ENCODE measurements at regions not wholly inside any gene's neighbourhood (a gene's known extent, or its start where the extent isn't known, plus 50 kb on each side); places are given as distances from the start of the nearest gene placed in this dataset.

DNA sequence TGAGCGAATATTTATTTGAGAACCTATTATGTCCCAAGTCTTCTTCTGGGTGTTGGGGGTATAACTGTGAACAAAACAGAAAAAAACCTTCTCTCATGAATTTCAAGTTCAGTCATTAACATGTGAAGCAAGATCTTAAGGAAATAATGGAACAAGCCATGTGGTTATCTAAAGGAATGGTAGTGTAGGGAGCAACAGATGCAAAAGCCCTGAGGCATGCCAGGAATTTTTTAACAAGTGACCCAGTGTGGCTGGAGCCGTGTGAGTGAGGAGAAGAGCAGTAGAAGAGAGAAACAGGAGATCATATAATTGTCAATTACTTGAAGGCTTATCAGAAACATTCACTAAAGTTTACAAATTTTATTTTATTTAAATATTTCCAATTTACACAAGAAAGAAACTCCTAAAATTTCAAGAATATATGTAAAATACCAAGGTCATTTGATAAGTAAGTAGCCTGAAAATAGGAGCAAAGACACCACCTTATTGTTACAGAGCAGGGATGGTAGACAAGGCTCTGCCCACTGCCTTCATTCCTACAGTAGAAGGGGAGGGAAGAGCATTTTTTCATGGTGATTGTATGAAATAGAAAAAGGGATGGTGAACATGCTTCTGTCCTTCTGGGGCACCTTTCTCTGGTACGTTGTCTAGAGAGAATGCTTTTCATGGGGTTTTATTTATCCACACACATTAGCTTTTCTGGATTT lies 345.1 kb downstream of the PLOD2 start:
- DNase-seq (ENCODE audit: extremely low spot score), result no peak
- Histone ChIP-seq H3K4me3 (ENCODE audit: low read depth, low read length) (no peak overlapping the region), H3K27ac (ENCODE audit: low read depth) (no peak overlapping the region), H3K4me1 (ENCODE audit: insufficient read depth) (no peaks in the 10 kb centered on the region), H3K36me3 (ENCODE audit: insufficient read depth) (no peaks in the 10 kb centered on the region)
- 78% methylated on average over 3 of the region's 3 CpGs for WGBS

DNA sequence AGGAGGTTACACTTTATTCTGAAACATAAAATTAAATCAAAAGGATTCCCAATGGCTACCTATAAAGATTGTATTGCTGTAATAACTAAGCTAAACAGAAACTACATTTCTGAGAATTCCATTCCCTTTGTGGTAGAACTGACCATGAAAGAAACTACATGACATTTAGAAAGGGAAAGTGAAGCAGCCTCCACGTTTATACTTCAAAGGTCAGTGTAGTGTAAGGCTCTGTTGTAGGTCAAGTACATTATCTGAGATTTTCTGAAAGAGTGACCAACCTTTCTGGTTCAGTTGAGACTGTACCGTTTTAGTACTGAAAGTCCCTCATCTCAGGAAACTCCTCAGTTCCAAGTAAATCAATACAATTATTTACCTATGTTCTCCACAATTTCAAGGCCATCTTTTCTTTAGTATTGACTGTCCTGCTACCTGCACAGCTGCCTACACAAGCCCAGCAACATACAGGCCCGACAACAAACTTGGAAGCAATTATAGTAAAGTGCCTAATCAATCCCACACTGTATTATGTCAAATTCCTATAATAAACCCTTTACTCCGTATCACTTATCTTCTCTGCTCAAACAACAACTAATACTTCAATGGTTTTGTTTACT lies 343.0 kb downstream of the PLOD2 start:
- DNase-seq (ENCODE audit: extremely low spot score), result no peak
- WGBS, result 63% methylated on average over 4 of the region's 4 CpGs

GRCh38 chr3:145820170-145820569 lies 340.8 kb downstream of the PLOD2 start:
- Histone ChIP-seq H3K36me3 (ENCODE audit: insufficient read depth) (no peaks in the 10 kb centered on the region), H3K4me1 (ENCODE audit: insufficient read depth) (no peaks in the 10 kb centered on the region), H3K27ac (ENCODE audit: low read depth) (no peak overlapping the region), H3K4me3 (ENCODE audit: low read depth, low read length) (no peak overlapping the region)
- DNase-seq (ENCODE audit: extremely low spot score), result no peak
- WGBS, result 57% methylated on average over 2 of the region's 2 CpGs

More for the DNA sequence above, 343.0 kb downstream of the PLOD2 start:
- Histone ChIP-seq H3K36me3 (ENCODE audit: insufficient read depth) (no peaks in the 10 kb centered on the region), H3K4me3 (ENCODE audit: low read depth, low read length) (no peak overlapping the region), H3K27ac (ENCODE audit: low read depth) (no peak overlapping the region), H3K4me1 (ENCODE audit: insufficient read depth) (no peaks in the 10 kb centered on the region)

DNA sequence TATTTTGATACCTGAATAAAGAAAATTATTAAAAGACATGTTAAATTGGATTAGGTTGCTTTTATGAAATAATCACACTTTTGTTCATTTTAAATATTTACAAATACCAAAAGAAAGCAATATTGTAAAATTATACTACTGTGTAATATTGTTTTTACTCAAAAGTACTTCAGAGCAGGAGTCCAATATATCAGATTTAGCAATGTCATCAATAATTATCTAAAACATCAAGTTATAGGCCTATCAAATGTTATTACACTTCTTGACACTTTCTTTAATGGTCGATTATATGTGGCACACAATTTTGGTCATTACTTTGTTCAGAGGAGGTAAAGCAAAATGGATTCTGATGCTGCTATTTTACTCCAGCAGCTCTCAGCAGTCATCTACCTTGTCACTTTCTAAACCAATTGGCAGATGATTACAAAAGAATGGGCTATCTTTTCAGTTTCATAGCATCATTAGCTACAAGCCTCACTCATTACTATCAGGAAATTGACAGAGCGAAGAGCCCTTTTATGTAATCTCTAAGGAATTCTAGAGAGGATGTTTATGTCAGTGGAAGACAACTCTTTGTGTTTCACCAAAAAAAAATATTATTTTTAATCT lies 318.6 kb downstream of the PLOD2 start:
- H3K36me3 ChIP-seq (ENCODE audit: insufficient read depth), result no peaks in the 10 kb centered on the region
- no peaks in the 10 kb centered on the region for H3K4me1 ChIP-seq (ENCODE audit: insufficient read depth)
- H3K27ac ChIP-seq (ENCODE audit: low read depth), result no peak overlapping the region
- DNase-seq (ENCODE audit: extremely low spot score), result no peak
- H3K4me3 ChIP-seq (ENCODE audit: low read depth, low read length), result no peak overlapping the region
- WGBS, result 70% methylated on average over 2 of the region's 2 CpGs

- Histone ChIP-seq H3K36me3 (ENCODE audit: insufficient read depth) (no peaks in the 10 kb centered on the region), H3K4me1 (ENCODE audit: insufficient read depth) (no peaks in the 10 kb centered on the region), H3K27ac (ENCODE audit: low read depth) (no peak overlapping the region), H3K4me3 (ENCODE audit: low read depth, low read length) (no peak overlapping the region)
- DNase-seq (ENCODE audit: extremely low spot score), result no peak
- WGBS, result 84% methylated on average over 1 of the region's 1 CpG
These were observed 317.4 kb downstream of the PLOD2 start for GRCh38 chr3:145843561-145843960.

DNA sequence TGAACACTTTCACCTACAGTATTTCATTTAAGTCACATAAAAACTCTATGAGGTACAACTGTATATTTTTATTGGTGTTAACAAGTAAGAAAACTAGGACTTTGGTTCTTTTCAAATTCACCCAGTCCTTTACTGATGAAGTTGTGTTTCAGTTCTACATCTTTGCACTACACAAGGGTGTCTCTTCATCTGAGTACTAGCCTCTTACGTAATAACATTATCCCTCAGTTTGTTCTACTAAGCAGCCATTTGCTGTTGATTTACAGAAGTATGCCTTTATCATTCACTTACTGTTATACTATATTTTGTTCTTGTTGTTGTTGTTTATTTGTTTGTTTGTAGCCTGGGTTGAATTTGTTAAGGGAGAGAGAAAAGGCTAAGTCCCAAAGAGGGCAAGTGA lies 311.9 kb downstream of the PLOD2 start:
- no peak overlapping the region for H3K4me3 ChIP-seq (ENCODE audit: low read depth, low read length)
- no peak overlapping the region for H3K27ac ChIP-seq (ENCODE audit: low read depth)
- 94% methylated on average over 1 of the region's 1 CpG for WGBS
- no peak for DNase-seq (ENCODE audit: extremely low spot score)
- no peaks in the 10 kb centered on the region for H3K36me3 ChIP-seq (ENCODE audit: insufficient read depth)
- H3K4me1 ChIP-seq (ENCODE audit: insufficient read depth), result no peaks in the 10 kb centered on the region

DNA sequence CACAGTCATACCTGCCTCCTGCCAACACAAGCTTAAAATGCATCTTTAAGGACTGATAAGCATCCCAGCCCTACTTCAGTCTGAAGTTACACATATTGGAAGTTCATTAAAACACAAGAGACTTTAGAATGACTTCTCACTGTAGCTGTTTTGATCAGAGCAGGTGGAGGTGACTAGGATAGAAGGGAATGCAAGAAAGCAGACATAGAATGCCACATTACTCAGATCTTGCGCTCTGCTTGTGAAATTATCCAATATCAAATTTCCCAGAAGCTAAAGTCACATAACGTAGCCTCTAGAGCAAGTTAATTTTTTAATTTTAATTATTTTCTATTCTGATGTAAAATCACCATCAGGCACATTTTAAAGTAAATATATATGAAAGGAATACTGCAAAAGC lies 306.5 kb downstream of the PLOD2 start:
- 89% methylated on average over 2 of the region's 2 CpGs for WGBS
- Histone ChIP-seq H3K4me1 (ENCODE audit: insufficient read depth) (no peaks in the 10 kb centered on the region), H3K36me3 (ENCODE audit: insufficient read depth) (no peaks in the 10 kb centered on the region), H3K4me3 (ENCODE audit: low read depth, low read length) (no peak overlapping the region), H3K27ac (ENCODE audit: low read depth) (no peak overlapping the region)
- no peak for DNase-seq (ENCODE audit: extremely low spot score)

DNA sequence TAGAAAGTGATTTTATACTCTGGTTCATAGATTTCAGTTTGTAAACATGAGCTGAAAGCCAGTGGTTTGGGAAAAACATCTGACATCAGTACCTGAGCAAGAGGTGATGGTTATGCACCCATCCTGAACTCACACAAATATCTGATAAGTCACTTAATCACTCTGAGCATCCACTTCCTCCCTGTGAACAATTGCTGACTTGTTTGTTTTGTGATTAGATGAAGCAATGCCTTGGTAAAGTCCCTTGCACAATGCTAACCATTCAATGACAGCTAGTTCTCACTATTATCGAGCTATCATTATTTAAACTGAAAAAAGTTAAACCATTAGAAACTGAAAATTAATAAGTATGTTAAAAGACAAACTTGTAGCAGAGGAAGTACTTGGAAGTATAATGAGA lies 303.0 kb downstream of the PLOD2 start:
- no peaks in the 10 kb centered on the region for H3K36me3 ChIP-seq (ENCODE audit: insufficient read depth)
- H3K4me3 ChIP-seq (ENCODE audit: low read depth, low read length), result no peak overlapping the region
- no peaks in the 10 kb centered on the region for H3K4me1 ChIP-seq (ENCODE audit: insufficient read depth)
- DNase-seq (ENCODE audit: extremely low spot score), result no peak
- 77% methylated on average over 1 of the region's 1 CpG for WGBS
- no peak overlapping the region for H3K27ac ChIP-seq (ENCODE audit: low read depth)

DNA sequence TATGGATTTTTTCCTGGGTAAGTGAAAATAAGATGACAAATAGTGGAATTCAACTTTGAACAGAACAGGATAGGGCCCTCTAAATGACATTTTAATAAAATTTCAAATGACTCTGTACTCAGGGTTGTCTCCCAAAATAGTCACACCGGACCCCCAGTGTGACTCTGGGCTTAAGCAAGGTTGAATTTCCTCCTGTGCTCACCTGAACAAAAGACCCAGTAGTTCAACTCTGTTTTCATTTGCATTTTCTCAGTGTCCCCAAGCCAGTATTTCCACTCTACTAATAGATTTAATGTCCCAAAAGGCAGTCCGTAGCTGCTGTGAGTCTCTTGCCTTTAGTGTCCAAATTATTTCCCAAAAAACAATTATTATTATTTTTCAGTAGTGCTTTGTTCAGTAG lies 296.6 kb downstream of the PLOD2 start:
- Histone ChIP-seq H3K27ac (ENCODE audit: low read depth) (no peak overlapping the region), H3K36me3 (ENCODE audit: insufficient read depth) (no peaks in the 10 kb centered on the region), H3K4me3 (ENCODE audit: low read depth, low read length) (no peak overlapping the region), H3K4me1 (ENCODE audit: insufficient read depth) (no peaks in the 10 kb centered on the region)
- 79% methylated on average over 2 of the region's 2 CpGs for WGBS
- no peak for DNase-seq (ENCODE audit: extremely low spot score)

DNA sequence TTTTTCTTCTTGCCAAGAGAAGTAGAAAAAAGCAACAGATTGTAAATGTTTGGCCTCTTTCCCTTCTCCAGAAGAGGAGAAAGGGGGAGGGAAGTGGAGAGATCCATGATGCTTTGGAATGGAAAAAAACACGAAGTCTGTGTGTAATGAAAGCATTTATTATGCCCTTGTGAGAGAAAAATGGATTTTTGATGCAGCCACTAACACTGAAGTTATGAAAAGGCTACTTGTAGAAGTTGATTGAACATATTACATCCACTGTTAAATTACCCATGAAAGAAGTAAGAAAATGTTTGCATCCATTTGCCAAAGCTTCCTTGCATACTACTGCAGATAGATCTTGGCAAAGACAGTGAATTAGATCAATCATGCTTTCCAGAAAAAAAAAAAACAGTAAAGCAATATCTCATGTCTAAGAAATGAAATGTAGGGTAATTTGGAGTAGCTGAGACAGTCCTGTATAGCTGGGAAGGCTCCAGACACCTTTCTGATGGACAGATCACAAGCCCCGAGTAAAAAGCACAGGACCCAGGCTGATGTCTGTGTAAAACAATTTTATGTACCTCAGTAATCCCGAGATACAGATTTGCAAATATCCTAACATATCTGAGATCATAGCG lies 295.5 kb downstream of the PLOD2 start:
- peak; percentile 31 for DNase-seq (ENCODE audit: extremely low spot score)
- 30% methylated on average over 4 of the region's 4 CpGs for WGBS
- H3K4me3 ChIP-seq (ENCODE audit: low read depth, low read length), result no peak overlapping the region
- no peaks in the 10 kb centered on the region for H3K4me1 ChIP-seq (ENCODE audit: insufficient read depth)
- H3K36me3 ChIP-seq (ENCODE audit: insufficient read depth), result no peaks in the 10 kb centered on the region
- H3K27ac ChIP-seq (ENCODE audit: low read depth), result no peak overlapping the region

DNA sequence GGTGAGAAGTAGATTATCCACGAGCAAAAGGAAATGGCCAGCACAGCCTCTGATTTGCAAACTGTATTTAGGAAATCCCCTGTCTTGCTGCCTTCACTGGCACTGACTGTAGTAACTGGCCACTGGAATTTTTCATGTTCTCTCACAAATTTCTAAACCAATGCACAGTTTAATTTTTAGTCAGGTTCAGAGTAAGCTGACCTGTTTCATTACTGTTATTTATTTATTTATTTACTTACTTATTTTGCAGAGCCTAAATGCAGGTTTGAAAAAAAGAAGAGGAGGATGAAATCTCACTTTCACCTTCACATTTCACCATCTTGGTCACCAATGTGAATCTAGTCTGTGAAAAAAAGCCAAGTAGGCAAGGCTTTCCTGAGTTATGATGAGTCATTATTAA lies 291.0 kb downstream of the PLOD2 start:
- WGBS, result 37% methylated on average over 1 of the region's 1 CpG
- Histone ChIP-seq H3K4me3 (ENCODE audit: low read depth, low read length) (no peak overlapping the region), H3K27ac (ENCODE audit: low read depth) (no peak overlapping the region), H3K4me1 (ENCODE audit: insufficient read depth) (no peaks in the 10 kb centered on the region), H3K36me3 (ENCODE audit: insufficient read depth) (no peaks in the 10 kb centered on the region)
- no peak for DNase-seq (ENCODE audit: extremely low spot score)

GRCh38 chr3:145882436-145882835 lies 278.5 kb downstream of the PLOD2 start:
- Histone ChIP-seq H3K36me3 (ENCODE audit: insufficient read depth) (no peaks in the 10 kb centered on the region), H3K27ac (ENCODE audit: low read depth) (no peak overlapping the region), H3K4me1 (ENCODE audit: insufficient read depth) (no peaks in the 10 kb centered on the region), H3K4me3 (ENCODE audit: low read depth, low read length) (no peak overlapping the region)
- no peak for DNase-seq (ENCODE audit: extremely low spot score)
- 52% methylated on average over 2 of the region's 2 CpGs for WGBS

GRCh38 chr3:145889730-145890129 lies 271.3 kb downstream of the PLOD2 start:
- H3K27ac ChIP-seq (ENCODE audit: low read depth), result no peak overlapping the region
- DNase-seq (ENCODE audit: extremely low spot score), result no peak
- H3K36me3 ChIP-seq (ENCODE audit: insufficient read depth), result no peaks in the 10 kb centered on the region
- no peaks in the 10 kb centered on the region for H3K4me1 ChIP-seq (ENCODE audit: insufficient read depth)
- no peak overlapping the region for H3K4me3 ChIP-seq (ENCODE audit: low read depth, low read length)
- 69% methylated on average over 2 of the region's 2 CpGs for whole genome bisulfite sequencing

GRCh38 chr3:145892869-145893268 lies 268.1 kb downstream of the PLOD2 start:
- no peak for DNase-seq (ENCODE audit: extremely low spot score)
- H3K27ac ChIP-seq (ENCODE audit: low read depth), result no peak overlapping the region
- 83% methylated on average over 3 of the region's 3 CpGs for WGBS
- no peak overlapping the region for H3K4me3 ChIP-seq (ENCODE audit: low read depth, low read length)
- no peaks in the 10 kb centered on the region for H3K4me1 ChIP-seq (ENCODE audit: insufficient read depth)
- H3K36me3 ChIP-seq (ENCODE audit: insufficient read depth), result no peaks in the 10 kb centered on the region

Measured in urinary bladder (tissue), 3 donors.